ENCODE measurements at regions not wholly inside any gene's neighbourhood (a gene's known extent, or its start where the extent isn't known, plus 50 kb on each side); places are given as distances from the start of the nearest gene placed in this dataset.

GRCh38 chr3:194828116-194828515 is 142.4 kb downstream of the FAM43A start:
- TF ChIP-seq, protein P1, sequence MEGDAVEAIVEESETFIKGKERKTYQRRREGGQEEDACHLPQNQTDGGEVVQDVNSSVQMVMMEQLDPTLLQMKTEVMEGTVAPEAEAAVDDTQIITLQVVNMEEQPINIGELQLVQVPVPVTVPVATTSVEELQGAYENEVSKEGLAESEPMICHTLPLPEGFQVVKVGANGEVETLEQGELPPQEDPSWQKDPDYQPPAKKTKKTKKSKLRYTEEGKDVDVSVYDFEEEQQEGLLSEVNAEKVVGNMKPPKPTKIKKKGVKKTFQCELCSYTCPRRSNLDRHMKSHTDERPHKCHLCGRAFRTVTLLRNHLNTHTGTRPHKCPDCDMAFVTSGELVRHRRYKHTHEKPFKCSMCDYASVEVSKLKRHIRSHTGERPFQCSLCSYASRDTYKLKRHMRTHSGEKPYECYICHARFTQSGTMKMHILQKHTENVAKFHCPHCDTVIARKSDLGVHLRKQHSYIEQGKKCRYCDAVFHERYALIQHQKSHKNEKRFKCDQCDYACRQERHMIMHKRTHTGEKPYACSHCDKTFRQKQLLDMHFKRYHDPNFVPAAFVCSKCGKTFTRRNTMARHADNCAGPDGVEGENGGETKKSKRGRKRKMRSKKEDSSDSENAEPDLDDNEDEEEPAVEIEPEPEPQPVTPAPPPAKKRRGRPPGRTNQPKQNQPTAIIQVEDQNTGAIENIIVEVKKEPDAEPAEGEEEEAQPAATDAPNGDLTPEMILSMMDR (IDR thresholded peaks at IDR 0.05), result no peak
- no peak for TF ChIP-seq POLR2A (IDR thresholded peaks at IDR 0.05)

Measured in thyroid gland (tissue), 4 donors.